ENCODE measurements at regions not wholly inside any gene's neighbourhood (a gene's known extent, or its start where the extent isn't known, plus 50 kb on each side); places are given as distances from the start of the nearest gene placed in this dataset.
"Not testable (repeated sequence)": the region's sequence is repeated elsewhere in the genome, so short reads cannot be mapped to it uniquely, and the experiment has no call there.

DNA sequence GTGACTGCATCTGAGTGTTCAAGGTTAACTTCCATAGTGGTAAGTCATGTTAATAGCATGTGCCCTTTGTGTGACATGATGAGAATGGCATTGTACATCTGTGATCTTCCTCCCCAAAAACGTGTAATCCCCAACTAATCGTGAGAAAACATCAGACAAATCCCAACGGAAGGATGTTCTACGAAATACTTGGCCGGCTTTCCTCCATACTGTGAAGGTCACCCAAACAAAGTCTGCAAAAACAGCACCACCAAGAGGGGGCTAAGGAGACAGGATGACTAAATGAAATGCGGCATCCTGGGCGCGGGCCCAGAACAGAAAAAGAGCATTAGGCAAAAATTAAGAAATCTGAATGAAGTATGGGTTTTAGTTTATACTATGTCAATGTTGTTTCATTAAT, 81.8 kb downstream of the MED10 start:
- Histone ChIP-seq H3K4me3 (no peak overlapping the region), H3K27me3 (no peaks in the 10 kb centered on the region), H3K9me3 (peaks cover 0 to 10% (median 0%) of the 10 kb centered on the region in 3 donors), H3K4me1 (no peaks in the 10 kb centered on the region), H3K27ac (no peak overlapping the region), H3K36me3 (no peaks in the 10 kb centered on the region)
- intact Hi-C loops (cut with DNase I; ENCODE audit: low total_unique reads), result no loop called here
- TF ChIP-seq, protein P1, sequence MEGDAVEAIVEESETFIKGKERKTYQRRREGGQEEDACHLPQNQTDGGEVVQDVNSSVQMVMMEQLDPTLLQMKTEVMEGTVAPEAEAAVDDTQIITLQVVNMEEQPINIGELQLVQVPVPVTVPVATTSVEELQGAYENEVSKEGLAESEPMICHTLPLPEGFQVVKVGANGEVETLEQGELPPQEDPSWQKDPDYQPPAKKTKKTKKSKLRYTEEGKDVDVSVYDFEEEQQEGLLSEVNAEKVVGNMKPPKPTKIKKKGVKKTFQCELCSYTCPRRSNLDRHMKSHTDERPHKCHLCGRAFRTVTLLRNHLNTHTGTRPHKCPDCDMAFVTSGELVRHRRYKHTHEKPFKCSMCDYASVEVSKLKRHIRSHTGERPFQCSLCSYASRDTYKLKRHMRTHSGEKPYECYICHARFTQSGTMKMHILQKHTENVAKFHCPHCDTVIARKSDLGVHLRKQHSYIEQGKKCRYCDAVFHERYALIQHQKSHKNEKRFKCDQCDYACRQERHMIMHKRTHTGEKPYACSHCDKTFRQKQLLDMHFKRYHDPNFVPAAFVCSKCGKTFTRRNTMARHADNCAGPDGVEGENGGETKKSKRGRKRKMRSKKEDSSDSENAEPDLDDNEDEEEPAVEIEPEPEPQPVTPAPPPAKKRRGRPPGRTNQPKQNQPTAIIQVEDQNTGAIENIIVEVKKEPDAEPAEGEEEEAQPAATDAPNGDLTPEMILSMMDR (IDR thresholded peaks at IDR 0.05), result no peak
- no peak for DNase-seq

DNA sequence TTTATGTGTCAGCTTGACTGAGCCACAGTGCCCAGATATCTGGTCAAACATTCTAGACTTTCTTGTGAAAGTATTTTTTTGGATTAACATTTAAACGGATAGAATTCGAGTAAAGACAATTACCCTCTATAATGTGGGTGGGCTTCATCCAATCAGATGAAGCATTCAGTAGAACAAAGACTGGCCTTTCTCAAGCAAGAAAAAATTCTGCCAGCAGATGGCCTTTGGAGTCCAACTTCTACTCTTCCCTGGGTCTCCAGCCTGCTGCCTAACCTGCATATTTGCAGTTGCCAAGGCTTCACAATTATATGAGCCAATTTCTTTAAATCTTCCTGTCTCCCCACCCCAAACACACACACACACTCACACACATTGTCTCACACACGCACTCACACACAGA, 86.4 kb downstream of the MED10 start:
- intact Hi-C loops (cut with DNase I; ENCODE audit: low total_unique reads), result no loop called here
- H3K36me3 ChIP-seq, result no peaks in the 10 kb centered on the region
- no peak for DNase-seq

DNA sequence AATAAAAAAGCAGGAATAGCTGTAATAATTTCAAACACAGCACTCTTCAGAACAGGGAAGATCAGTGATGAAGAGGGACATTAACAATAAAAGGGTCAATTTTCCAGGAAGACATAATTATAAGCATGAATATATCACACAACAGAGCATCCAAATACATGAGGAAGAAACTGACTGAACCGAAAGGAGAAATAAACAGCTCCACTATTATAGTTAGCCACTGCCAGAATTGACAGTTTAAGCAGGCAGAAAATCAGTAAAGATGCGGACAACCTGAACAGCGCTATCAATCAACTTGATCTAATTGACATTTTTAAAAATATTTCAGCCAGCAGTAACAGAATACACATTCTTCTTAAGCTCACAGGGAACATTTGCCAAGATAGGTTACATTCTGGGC, 89.1 kb downstream of the MED10 start:
- peaks cover 0 to 10% (median 0%) of the 10 kb centered on the region in 3 donors for H3K36me3 ChIP-seq
- no peaks in the 10 kb centered on the region for H3K4me1 ChIP-seq
- peaks cover 0 to 7% (median 0%) of the 10 kb centered on the region in 3 donors for H3K9me3 ChIP-seq
- intact Hi-C loops (cut with DNase I; ENCODE audit: low total_unique reads), result no loop called here
- no peak for DNase-seq
- no peaks in the 10 kb centered on the region for H3K27me3 ChIP-seq
- H3K4me3 ChIP-seq, result no peak overlapping the region
- no peak overlapping the region for H3K27ac ChIP-seq
- TF ChIP-seq, protein P1 (IDR thresholded peaks at IDR 0.05), result no peak

More for the DNA sequence above, 86.4 kb downstream of the MED10 start:
- Histone ChIP-seq H3K27me3 (no peaks in the 10 kb centered on the region), H3K4me3 (no peak overlapping the region), H3K9me3 (peaks cover 0 to 10% (median 0%) of the 10 kb centered on the region in 3 donors), H3K4me1 (no peaks in the 10 kb centered on the region), H3K27ac (no peak overlapping the region)
- TF ChIP-seq, protein P1 (IDR thresholded peaks at IDR 0.05), result no peak

DNA sequence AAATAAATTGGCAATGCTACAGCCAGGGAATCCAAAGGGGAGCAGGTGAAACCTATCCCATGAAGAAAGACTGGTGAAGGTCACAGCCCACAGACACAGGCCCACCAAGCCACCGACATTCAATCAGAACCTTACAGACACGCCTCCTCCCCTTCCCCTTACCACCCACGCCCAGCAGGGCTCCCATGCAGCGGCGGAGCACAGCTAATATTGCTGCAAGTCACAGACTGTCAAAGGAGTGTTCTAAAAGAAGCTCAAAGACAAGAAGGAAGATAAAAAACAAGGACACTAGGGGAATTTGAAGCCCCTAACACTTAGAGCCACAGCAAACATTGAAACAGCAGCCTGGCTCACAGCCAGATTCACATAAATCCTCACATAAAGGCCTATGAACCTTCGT, 91.2 kb downstream of the MED10 start:
- Histone ChIP-seq H3K36me3 (peaks cover 0 to 10% (median 0%) of the 10 kb centered on the region in 3 donors), H3K9me3 (peaks cover 0 to 7% (median 0%) of the 10 kb centered on the region in 3 donors), H3K4me3 (no peak overlapping the region), H3K27ac (no peak overlapping the region), H3K27me3 (no peaks in the 10 kb centered on the region), H3K4me1 (no peaks in the 10 kb centered on the region)
- no peak for DNase-seq
- intact Hi-C loops (cut with DNase I; ENCODE audit: low total_unique reads), result no loop called here
- TF ChIP-seq, protein P1 (IDR thresholded peaks at IDR 0.05), result no peak

DNA sequence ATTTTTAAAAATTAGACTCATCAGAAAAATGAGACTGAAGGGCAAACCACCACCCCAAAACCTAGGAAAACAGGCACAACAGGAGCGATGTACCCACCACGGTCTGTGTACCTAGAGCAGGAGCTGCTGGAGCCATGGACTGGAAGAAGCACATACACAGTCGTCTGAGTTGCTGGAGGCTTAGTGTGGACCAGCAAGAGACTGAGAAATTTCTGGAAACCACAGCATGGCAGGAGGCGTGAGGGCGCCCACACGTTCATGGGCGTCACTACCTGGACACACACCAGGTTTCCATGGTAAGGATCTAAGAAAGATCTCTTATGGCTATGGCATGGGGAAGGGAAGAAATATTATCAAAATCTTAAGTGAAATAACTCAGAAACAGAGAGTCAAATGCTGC, 91.9 kb downstream of the MED10 start:
- no peak overlapping the region for H3K27ac ChIP-seq

DNA sequence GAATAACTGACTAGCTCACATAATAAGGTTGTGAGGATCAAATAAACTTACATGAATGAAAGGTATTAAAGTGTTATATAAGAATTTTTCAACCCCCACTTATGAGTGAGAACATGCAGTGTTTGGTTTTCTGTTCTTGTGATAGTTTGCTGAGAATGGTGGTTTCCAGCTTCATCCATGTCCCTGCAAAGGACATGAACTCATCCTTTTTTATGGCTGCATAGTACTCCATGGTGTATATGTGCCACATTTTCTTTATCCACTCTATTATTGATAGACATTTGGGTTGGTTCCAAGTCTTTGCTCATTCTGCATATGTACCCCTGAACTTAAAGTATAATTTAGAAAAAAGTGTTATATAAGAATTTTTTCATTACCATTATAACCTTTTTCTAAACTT, 93.9 kb downstream of the MED10 start:
- H3K4me1 ChIP-seq; DNase-seq; H3K4me3 ChIP-seq; H3K27ac ChIP-seq; H3K27me3 ChIP-seq; H3K9me3 ChIP-seq; intact Hi-C loops (cut with DNase I; ENCODE audit: low total_unique reads): not testable (repeated sequence)
- H3K36me3 ChIP-seq, result peaks cover 0 to 10% (median 0%) of the 10 kb centered on the region in 3 donors

More for the DNA sequence above, 91.9 kb downstream of the MED10 start:
- peaks cover 0 to 7% (median 0%) of the 10 kb centered on the region in 3 donors for H3K9me3 ChIP-seq
- no peak for DNase-seq
- no peaks in the 10 kb centered on the region for H3K27me3 ChIP-seq
- H3K4me3 ChIP-seq, result no peak overlapping the region
- TF ChIP-seq, protein P1 (IDR thresholded peaks at IDR 0.05), result no peak
- H3K36me3 ChIP-seq, result peaks cover 0 to 10% (median 0%) of the 10 kb centered on the region in 3 donors
- no peaks in the 10 kb centered on the region for H3K4me1 ChIP-seq
- intact Hi-C loops (cut with DNase I; ENCODE audit: low total_unique reads), result no loop called here

All from tibial artery (tissue), 4 donors.